Tibial nerve (tissue), 4 donors: ENCODE measurements at regions not wholly inside any gene's neighbourhood (a gene's known extent, or its start where the extent isn't known, plus 50 kb on each side); places are given as distances from the start of the nearest gene placed in this dataset.

ENCODE experiments used
- CTCF ChIP-seq, 5 experiments: fragments of 200-600 bp in 3 of 5; fragments of 450-650 bp in 2 of 5; sonication (generic) in 3 of 5; IDR thresholded peaks; one replicate each; pipeline ENCODE4 v1.5.1; 2016 to 2019; ENCODE audit warnings: antibody characterized with exemption in 5 of 5, mild to moderate bottlenecking in 3 of 5, moderate library complexity in 2 of 5
- EP300 ChIP-seq, 2 donors: sonication (generic); formaldehyde crosslinking; IDR thresholded peaks; one replicate each; pipeline ENCODE4 v1.6.1; 2017; ENCODE audit warnings: antibody characterized with exemption in 2 of 2, mild to moderate bottlenecking in 1 of 2
- POLR2A ChIP-seq, 2 donors: fragments of 450-650 bp; IDR thresholded peaks; one replicate each; pipeline ENCODE4 v1.6.1; 2017; ENCODE audit warnings: antibody characterized with exemption in 2 of 2, mild to moderate bottlenecking in 2 of 2, moderate library complexity in 2 of 2

- no peak for TF ChIP-seq CTCF (IDR thresholded peaks at IDR 0.05)
- TF ChIP-seq POLR2A (IDR thresholded peaks at IDR 0.05): no peak
- no peak for TF ChIP-seq EP300 (IDR thresholded peaks at IDR 0.05)
These were observed 66.4 kb upstream of the ARHGAP5 start for GRCh38 chr14:32010604-32011125.
